ENCODE measurements at regions not wholly inside any gene's neighbourhood (a gene's known extent, or its start where the extent isn't known, plus 50 kb on each side); places are given as distances from the start of the nearest gene placed in this dataset.

GRCh38 chr4:81375745-81376144 is 96.0 kb downstream of the RASGEF1B start:
- no peak overlapping the region for H3K4me3 ChIP-seq (ENCODE audit: low read depth, low read length)
- TF ChIP-seq CTCF (IDR thresholded peaks at IDR 0.05; ENCODE audit: low read depth, low read length): no peak

- no peak overlapping the region for H3K4me3 ChIP-seq (ENCODE audit: low read depth, low read length)
- no peak for TF ChIP-seq CTCF (IDR thresholded peaks at IDR 0.05; ENCODE audit: low read depth, low read length)
Observed at GRCh38 chr4:81369886-81370285, 101.8 kb downstream of the RASGEF1B start.

GRCh38 chr4:81366779-81367178 is 104.9 kb downstream of the RASGEF1B start:
- TF ChIP-seq CTCF (IDR thresholded peaks at IDR 0.05; ENCODE audit: low read depth, low read length): no peak
- H3K4me3 ChIP-seq (ENCODE audit: low read depth, low read length): no peak overlapping the region

GRCh38 chr4:81360737-81361136 is 111.0 kb downstream of the RASGEF1B start:
- no peak for TF ChIP-seq CTCF (IDR thresholded peaks at IDR 0.05; ENCODE audit: low read depth, low read length)
- H3K4me3 ChIP-seq (ENCODE audit: low read depth, low read length): no peak overlapping the region

GRCh38 chr4:81359207-81359606 is 112.5 kb downstream of the RASGEF1B start:
- no peak overlapping the region for H3K4me3 ChIP-seq (ENCODE audit: low read depth, low read length)
- no peak for TF ChIP-seq CTCF (IDR thresholded peaks at IDR 0.05; ENCODE audit: low read depth, low read length)

GRCh38 chr4:81358154-81358553 is 113.6 kb downstream of the RASGEF1B start:
- no peak for TF ChIP-seq CTCF (IDR thresholded peaks at IDR 0.05; ENCODE audit: low read depth, low read length)
- no peak overlapping the region for H3K4me3 ChIP-seq (ENCODE audit: low read depth, low read length)

GRCh38 chr4:81356621-81357020 is 115.1 kb downstream of the RASGEF1B start:
- H3K4me3 ChIP-seq (ENCODE audit: low read depth, low read length): no peak overlapping the region
- no peak for TF ChIP-seq CTCF (IDR thresholded peaks at IDR 0.05; ENCODE audit: low read depth, low read length)
